ENCODE measurements at regions not wholly inside any gene's neighbourhood (a gene's known extent, or its start where the extent isn't known, plus 50 kb on each side); places are given as distances from the start of the nearest gene placed in this dataset.

- H3K4me3 Mint-ChIP-seq: no peak overlapping the region
- H3K4me1 Mint-ChIP-seq: no peaks in the 10 kb centered on the region
- H3K36me3 Mint-ChIP-seq (ENCODE audit: low read depth): no peaks in the 10 kb centered on the region
- no peaks in the 10 kb centered on the region for H3K27me3 Mint-ChIP-seq (ENCODE audit: low read depth, poor library complexity)
- DNase-seq: no peak
- TF ChIP-seq CTCF (IDR thresholded peaks at IDR 0.05): no peak
- H3K9me3 Mint-ChIP-seq: no peaks in the 10 kb centered on the region
- no peak overlapping the region for H3K27ac Mint-ChIP-seq
These were observed 104.1 kb upstream of the UBE2E2 start for GRCh38 chr3:23099021-23099420.

GRCh38 chr3:23099677-23100076 lies 103.5 kb upstream of the UBE2E2 start:
- Mint-ChIP-seq H3K4me3 (no peak overlapping the region), H3K4me1 (no peaks in the 10 kb centered on the region), H3K27me3 (ENCODE audit: low read depth, poor library complexity) (no peaks in the 10 kb centered on the region), H3K36me3 (ENCODE audit: low read depth) (no peaks in the 10 kb centered on the region), H3K9me3 (no peaks in the 10 kb centered on the region), H3K27ac (no peak overlapping the region)
- TF ChIP-seq CTCF (IDR thresholded peaks at IDR 0.05): no peak
- DNase-seq: no peak

GRCh38 chr3:23100106-23100505 lies 103.0 kb upstream of the UBE2E2 start:
- H3K27me3 Mint-ChIP-seq (ENCODE audit: low read depth, poor library complexity): no peaks in the 10 kb centered on the region
- DNase-seq: no peak
- H3K9me3 Mint-ChIP-seq: no peaks in the 10 kb centered on the region
- no peak overlapping the region for H3K27ac Mint-ChIP-seq
- no peaks in the 10 kb centered on the region for H3K36me3 Mint-ChIP-seq (ENCODE audit: low read depth)
- H3K4me3 Mint-ChIP-seq: no peak overlapping the region
- H3K4me1 Mint-ChIP-seq: peaks cover 1% of the 10 kb centered on the region
- no peak for TF ChIP-seq CTCF (IDR thresholded peaks at IDR 0.05)

GRCh38 chr3:23103764-23104163 lies 99.4 kb upstream of the UBE2E2 start:
- DNase-seq: no peak
- no peaks in the 10 kb centered on the region for H3K36me3 Mint-ChIP-seq (ENCODE audit: low read depth)
- no peak for TF ChIP-seq CTCF (IDR thresholded peaks at IDR 0.05)
- H3K27me3 Mint-ChIP-seq (ENCODE audit: low read depth, poor library complexity): no peaks in the 10 kb centered on the region
- H3K27ac Mint-ChIP-seq: no peak overlapping the region
- H3K4me3 Mint-ChIP-seq: no peak overlapping the region
- peaks cover 12% of the 10 kb centered on the region for H3K4me1 Mint-ChIP-seq
- no peaks in the 10 kb centered on the region for H3K9me3 Mint-ChIP-seq

- no peak for TF ChIP-seq CTCF (IDR thresholded peaks at IDR 0.05)
These were observed 98.1 kb upstream of the UBE2E2 start for GRCh38 chr3:23105048-23105447.

GRCh38 chr3:23106666-23107065 lies 96.5 kb upstream of the UBE2E2 start:
- no peaks in the 10 kb centered on the region for H3K27me3 Mint-ChIP-seq (ENCODE audit: low read depth, poor library complexity)
- no peak for TF ChIP-seq CTCF (IDR thresholded peaks at IDR 0.05)
- no peak for DNase-seq
- H3K9me3 Mint-ChIP-seq: no peaks in the 10 kb centered on the region
- no peak overlapping the region for H3K4me3 Mint-ChIP-seq
- H3K36me3 Mint-ChIP-seq (ENCODE audit: low read depth): no peaks in the 10 kb centered on the region
- no peak overlapping the region for H3K27ac Mint-ChIP-seq
- H3K4me1 Mint-ChIP-seq: peaks cover 12% of the 10 kb centered on the region

More at GRCh38 chr3:23105048-23105447, 98.1 kb upstream of the UBE2E2 start:
- no peak for DNase-seq
- Mint-ChIP-seq H3K9me3 (no peaks in the 10 kb centered on the region), H3K36me3 (ENCODE audit: low read depth) (no peaks in the 10 kb centered on the region), H3K27me3 (ENCODE audit: low read depth, poor library complexity) (no peaks in the 10 kb centered on the region), H3K27ac (no peak overlapping the region), H3K4me1 (peaks cover 12% of the 10 kb centered on the region), H3K4me3 (no peak overlapping the region)

Measured in nephron progenitor cell (in vitro differentiated cells).